RWPE2 (cell line): ENCODE measurements at regions not wholly inside any gene's neighbourhood (a gene's known extent, or its start where the extent isn't known, plus 50 kb on each side); places are given as distances from the start of the nearest gene placed in this dataset.
A peak's percentile ranks its signal among the peaks of the same experiment; 100 is the strongest.

ENCODE experiments used
- ATAC-seq: fragments of 200-7000 bp; cut with Tn5 transposase; 3 replicates; pipeline ENCODE4 v1.9.1; 2021; ENCODE audit warnings: low read depth
- DNase-seq: peaks from one replicate; pipeline ENCODE4 v3.0.0-alpha.2; 2020; ENCODE audit warnings: low spot score
- H3K27ac ChIP-seq: fragments of 450-650 bp; 2 replicates; pipeline ENCODE4 v1.5.1; 2017; ENCODE audit warnings: mild to moderate bottlenecking; ENCODE audit not compliant: poor library complexity, severe bottlenecking
- H3K27me3 ChIP-seq: fragments of 250-450 bp; sonication (Bioruptor Pico); 2 replicates; pipeline ENCODE4 v1.5.1; 2021; ENCODE audit warnings: mild to moderate bottlenecking, moderate library complexity; ENCODE audit not compliant: insufficient read depth, poor library complexity, severe bottlenecking
- H3K36me3 ChIP-seq: fragments of 250-450 bp; sonication (Bioruptor Pico); 2 replicates; pipeline ENCODE4 v1.5.1; 2020; ENCODE audit warnings: low read depth, mild to moderate bottlenecking, moderate library complexity
- H3K4me1 ChIP-seq: fragments of 250-450 bp; sonication (Bioruptor Pico); 2 replicates; pipeline ENCODE4 v1.5.1; 2021; ENCODE audit warnings: mild to moderate bottlenecking, moderate library complexity; ENCODE audit not compliant: insufficient read depth, poor library complexity, severe bottlenecking
- H3K4me3 ChIP-seq: fragments of 250-450 bp; sonication (Bioruptor Pico); 2 replicates; pipeline ENCODE4 v1.5.1; 2021; ENCODE audit warnings: mild to moderate bottlenecking, moderate library complexity; ENCODE audit not compliant: severe bottlenecking
- H3K9me3 ChIP-seq: fragments of 250-450 bp; sonication (Bioruptor Pico); 2 replicates; pipeline ENCODE4 v1.5.1; 2021; ENCODE audit warnings: mild to moderate bottlenecking, moderate library complexity; ENCODE audit not compliant: severe bottlenecking
- CTCF ChIP-seq: fragments of 450-650 bp; IDR thresholded peaks from one replicate; pipeline ENCODE4 v1.5.1; 2017; ENCODE audit warnings: mild to moderate bottlenecking, moderate library complexity; ENCODE audit not compliant: poor library complexity, severe bottlenecking

- no peaks in the 10 kb centered on the region for H3K4me1 ChIP-seq
- DNase-seq, result no peak
- no peak for ATAC-seq
- H3K4me3 ChIP-seq, result no peak overlapping the region
- H3K27ac ChIP-seq, result no peak overlapping the region
- no peak for TF ChIP-seq CTCF
- no peaks in the 10 kb centered on the region for H3K9me3 ChIP-seq
- H3K36me3 ChIP-seq, result no peaks in the 10 kb centered on the region
- H3K27me3 ChIP-seq, result no peaks in the 10 kb centered on the region
Observed at GRCh38 chr4:45160951-45161350, 434.6 kb upstream of the GNPDA2 start.

- Histone ChIP-seq H3K27me3 (no peaks in the 10 kb centered on the region), H3K27ac (peak overlapping the region; percentile 13), H3K9me3 (no peaks in the 10 kb centered on the region), H3K36me3 (no peaks in the 10 kb centered on the region), H3K4me3 (no peak overlapping the region), H3K4me1 (peaks cover 11% of the 10 kb centered on the region)
- TF ChIP-seq CTCF, result no peak
- no peak for DNase-seq
- ATAC-seq, result peak; percentile 85
Observed at GRCh38 chr4:45155081-45155777, 428.9 kb upstream of the GNPDA2 start.

GRCh38 chr4:45147866-45148265 is 421.5 kb upstream of the GNPDA2 start:
- Histone ChIP-seq H3K4me3 (no peak overlapping the region), H3K36me3 (no peaks in the 10 kb centered on the region), H3K27ac (no peak overlapping the region), H3K9me3 (no peaks in the 10 kb centered on the region), H3K27me3 (no peaks in the 10 kb centered on the region), H3K4me1 (peaks cover 5% of the 10 kb centered on the region)
- DNase-seq, result no peak
- TF ChIP-seq CTCF, result no peak
- peak; percentile 69; the same call in 2 of the 3 replicates for ATAC-seq

- H3K4me3 ChIP-seq, result no peak overlapping the region
- H3K9me3 ChIP-seq, result no peaks in the 10 kb centered on the region
- H3K27ac ChIP-seq, result no peak overlapping the region
- no peak for TF ChIP-seq CTCF
- H3K4me1 ChIP-seq, result no peaks in the 10 kb centered on the region
- no peaks in the 10 kb centered on the region for H3K27me3 ChIP-seq
- H3K36me3 ChIP-seq, result no peaks in the 10 kb centered on the region
- DNase-seq (no peak), ATAC-seq (no peak)
Observed at GRCh38 chr4:45131020-45131419, 404.7 kb upstream of the GNPDA2 start.

- no peaks in the 10 kb centered on the region for H3K36me3 ChIP-seq
- no peak for DNase-seq
- no peak overlapping the region for H3K27ac ChIP-seq
- H3K4me3 ChIP-seq, result no peak overlapping the region
- peak; percentile 33; the same call in 1 of the 3 replicates for ATAC-seq
- no peak for TF ChIP-seq CTCF
- H3K9me3 ChIP-seq, result no peaks in the 10 kb centered on the region
- no peaks in the 10 kb centered on the region for H3K27me3 ChIP-seq
- H3K4me1 ChIP-seq, result no peaks in the 10 kb centered on the region
Observed at GRCh38 chr4:45122406-45122805, 396.1 kb upstream of the GNPDA2 start.
